KMS-11 (cell line): ENCODE measurements at regions not wholly inside any gene's neighbourhood (a gene's known extent, or its start where the extent isn't known, plus 50 kb on each side); places are given as distances from the start of the nearest gene placed in this dataset.
"Not testable (repeated sequence)": the region's sequence is repeated elsewhere in the genome, so short reads cannot be mapped to it uniquely, and the experiment has no call there.

ENCODE experiments used
- H2AFZ ChIP-seq: fragments of 200-600 bp; sonication (generic); 2 replicates; pipeline ENCODE4 v1.6.1; 2016; ENCODE audit warnings: antibody characterized with exemption, mixed run types, low read depth
- H3K27ac ChIP-seq: fragments of 200-600 bp; sonication (generic); 2 replicates; pipeline ENCODE4 v1.6.1; 2016; ENCODE audit warnings: mild to moderate bottlenecking, mixed run types
- H3K27me3 ChIP-seq: fragments of 200-600 bp; sonication (generic); 2 replicates; pipeline ENCODE4 v1.6.1; 2017; ENCODE audit warnings: mild to moderate bottlenecking, low read depth, mixed run types, moderate library complexity; ENCODE audit not compliant: insufficient read depth
- H3K36me3 ChIP-seq: fragments of 200-600 bp; sonication (generic); 2 replicates; pipeline ENCODE4 v1.6.1; 2017; ENCODE audit warnings: mild to moderate bottlenecking, mixed run types; ENCODE audit not compliant: insufficient read depth
- H3K4me1 ChIP-seq: fragments of 200-600 bp; sonication (generic); 2 replicates; pipeline ENCODE4 v1.6.1; 2016; ENCODE audit warnings: mild to moderate bottlenecking, low read depth, mixed run types; ENCODE audit not compliant: poor library complexity, severe bottlenecking
- H3K4me2 ChIP-seq: fragments of 200-600 bp; sonication (generic); 2 replicates; pipeline ENCODE4 v1.7.0; 2016; ENCODE audit warnings: mild to moderate bottlenecking, mixed run types
- H3K4me3 ChIP-seq: fragments of 200-600 bp; sonication (generic); IDR thresholded peaks from 2 replicates; pipeline ENCODE4 v1.6.1; 2017; ENCODE audit warnings: low read depth, low read length, mixed read lengths; ENCODE audit not compliant: insufficient read depth
- H3K79me2 ChIP-seq: fragments of 200-600 bp; sonication (generic); 2 replicates; pipeline ENCODE4 v1.6.1; 2016; ENCODE audit warnings: low read depth, mixed run types; ENCODE audit not compliant: insufficient read depth
- H3K9ac ChIP-seq: fragments of 200-600 bp; sonication (generic); 2 replicates; pipeline ENCODE4 v1.6.1; 2016; ENCODE audit warnings: mild to moderate bottlenecking, mixed run types
- H4K20me1 ChIP-seq: fragments of 200-600 bp; sonication (generic); 2 replicates; pipeline ENCODE4 v1.6.1; 2016; ENCODE audit warnings: mild to moderate bottlenecking, mixed run types; ENCODE audit not compliant: insufficient read depth
- TF ChIP-seq, protein P1 (sequence below): fragments of 200-600 bp; sonication (generic); conservative IDR thresholded peaks from 2 replicates; pipeline ENCODE4 v1.6.1; 2017; ENCODE audit warnings: low read depth, mild to moderate bottlenecking, antibody characterized with exemption, low read length, moderate library complexity, mixed read lengths

DNA sequence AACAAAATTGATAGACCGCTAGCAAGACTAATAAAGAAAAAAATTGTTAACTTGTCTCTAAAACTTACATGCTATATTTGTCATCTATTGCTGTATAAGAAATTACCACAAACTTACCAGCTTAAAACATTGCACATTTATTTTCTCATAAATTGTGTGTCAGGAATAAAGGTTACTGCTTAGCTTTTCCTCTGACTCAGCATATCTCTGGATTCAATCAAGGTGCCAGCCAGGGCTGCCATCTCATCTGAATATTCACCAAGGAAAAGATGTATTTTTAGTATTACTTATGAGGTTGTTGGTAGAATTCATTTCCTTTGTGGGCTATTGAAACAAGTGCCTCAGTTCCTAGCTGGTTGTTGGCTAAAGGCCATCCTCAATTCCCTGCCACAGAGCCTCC lies 912.6 kb upstream of the NEGR1 start:
- Histone ChIP-seq H3K79me2 (no peaks in the 10 kb centered on the region), H3K9ac (no peak overlapping the region), H2AFZ (no peak overlapping the region), H3K36me3 (no peaks in the 10 kb centered on the region), H3K4me2 (no peak overlapping the region), H3K4me1 (no peaks in the 10 kb centered on the region), H3K4me3 (no peak overlapping the region), H4K20me1 (no peaks in the 10 kb centered on the region), H3K27ac (no peak overlapping the region), H3K27me3 (no peaks in the 10 kb centered on the region)
- TF ChIP-seq, protein P1, sequence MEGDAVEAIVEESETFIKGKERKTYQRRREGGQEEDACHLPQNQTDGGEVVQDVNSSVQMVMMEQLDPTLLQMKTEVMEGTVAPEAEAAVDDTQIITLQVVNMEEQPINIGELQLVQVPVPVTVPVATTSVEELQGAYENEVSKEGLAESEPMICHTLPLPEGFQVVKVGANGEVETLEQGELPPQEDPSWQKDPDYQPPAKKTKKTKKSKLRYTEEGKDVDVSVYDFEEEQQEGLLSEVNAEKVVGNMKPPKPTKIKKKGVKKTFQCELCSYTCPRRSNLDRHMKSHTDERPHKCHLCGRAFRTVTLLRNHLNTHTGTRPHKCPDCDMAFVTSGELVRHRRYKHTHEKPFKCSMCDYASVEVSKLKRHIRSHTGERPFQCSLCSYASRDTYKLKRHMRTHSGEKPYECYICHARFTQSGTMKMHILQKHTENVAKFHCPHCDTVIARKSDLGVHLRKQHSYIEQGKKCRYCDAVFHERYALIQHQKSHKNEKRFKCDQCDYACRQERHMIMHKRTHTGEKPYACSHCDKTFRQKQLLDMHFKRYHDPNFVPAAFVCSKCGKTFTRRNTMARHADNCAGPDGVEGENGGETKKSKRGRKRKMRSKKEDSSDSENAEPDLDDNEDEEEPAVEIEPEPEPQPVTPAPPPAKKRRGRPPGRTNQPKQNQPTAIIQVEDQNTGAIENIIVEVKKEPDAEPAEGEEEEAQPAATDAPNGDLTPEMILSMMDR = no peak

DNA sequence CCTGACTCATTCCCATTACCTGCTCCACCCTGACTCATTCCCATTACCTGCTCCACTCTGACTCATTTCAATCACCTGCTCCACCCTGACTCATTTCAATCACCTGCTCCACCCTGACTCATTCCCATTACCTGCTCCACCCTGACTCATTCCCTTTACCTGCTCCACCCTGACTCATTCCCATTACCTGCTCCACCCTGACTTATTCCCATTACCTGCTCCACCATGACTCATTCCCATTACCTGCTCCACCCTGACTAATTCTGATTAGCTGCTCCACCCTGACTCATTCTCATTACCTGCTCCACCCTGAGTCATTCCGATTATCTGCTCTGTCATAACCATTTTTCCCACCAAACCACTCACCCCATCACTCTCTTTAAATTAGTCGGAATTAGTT lies 901.2 kb upstream of the NEGR1 start:
- H2AFZ ChIP-seq, H3K27ac ChIP-seq, H3K4me2 ChIP-seq, H4K20me1 ChIP-seq, H3K79me2 ChIP-seq, H3K4me3 ChIP-seq, H3K36me3 ChIP-seq, H3K27me3 ChIP-seq, H3K9ac ChIP-seq, H3K4me1 ChIP-seq: not testable (repeated sequence)

DNA sequence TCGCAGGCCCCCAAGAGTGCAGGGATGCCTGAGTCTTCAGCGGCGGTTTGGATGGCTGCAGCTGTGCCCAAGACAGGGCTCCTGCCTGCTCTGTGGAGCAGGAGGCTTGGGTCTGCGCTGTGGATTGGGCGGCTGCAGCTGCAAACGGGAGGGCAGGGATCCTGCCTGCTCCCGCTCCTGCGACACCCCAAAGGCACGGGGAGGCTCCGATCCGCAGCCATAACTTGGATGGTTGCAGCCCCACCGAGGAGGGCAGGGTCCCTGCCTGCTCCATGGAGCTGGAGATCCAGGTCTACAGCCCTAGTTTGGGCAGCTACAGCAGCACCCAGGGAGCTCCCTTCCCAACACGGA lies 898.8 kb upstream of the NEGR1 start:
- Histone ChIP-seq H3K4me3 (no peak overlapping the region), H3K36me3 (no peaks in the 10 kb centered on the region), H2AFZ (no peak overlapping the region), H3K27ac (no peak overlapping the region), H3K4me2 (no peak overlapping the region), H3K4me1 (no peaks in the 10 kb centered on the region), H4K20me1 (no peaks in the 10 kb centered on the region), H3K79me2 (no peaks in the 10 kb centered on the region), H3K27me3 (no peaks in the 10 kb centered on the region), H3K9ac (no peak overlapping the region)
- TF ChIP-seq, protein P1 = no peak

DNA sequence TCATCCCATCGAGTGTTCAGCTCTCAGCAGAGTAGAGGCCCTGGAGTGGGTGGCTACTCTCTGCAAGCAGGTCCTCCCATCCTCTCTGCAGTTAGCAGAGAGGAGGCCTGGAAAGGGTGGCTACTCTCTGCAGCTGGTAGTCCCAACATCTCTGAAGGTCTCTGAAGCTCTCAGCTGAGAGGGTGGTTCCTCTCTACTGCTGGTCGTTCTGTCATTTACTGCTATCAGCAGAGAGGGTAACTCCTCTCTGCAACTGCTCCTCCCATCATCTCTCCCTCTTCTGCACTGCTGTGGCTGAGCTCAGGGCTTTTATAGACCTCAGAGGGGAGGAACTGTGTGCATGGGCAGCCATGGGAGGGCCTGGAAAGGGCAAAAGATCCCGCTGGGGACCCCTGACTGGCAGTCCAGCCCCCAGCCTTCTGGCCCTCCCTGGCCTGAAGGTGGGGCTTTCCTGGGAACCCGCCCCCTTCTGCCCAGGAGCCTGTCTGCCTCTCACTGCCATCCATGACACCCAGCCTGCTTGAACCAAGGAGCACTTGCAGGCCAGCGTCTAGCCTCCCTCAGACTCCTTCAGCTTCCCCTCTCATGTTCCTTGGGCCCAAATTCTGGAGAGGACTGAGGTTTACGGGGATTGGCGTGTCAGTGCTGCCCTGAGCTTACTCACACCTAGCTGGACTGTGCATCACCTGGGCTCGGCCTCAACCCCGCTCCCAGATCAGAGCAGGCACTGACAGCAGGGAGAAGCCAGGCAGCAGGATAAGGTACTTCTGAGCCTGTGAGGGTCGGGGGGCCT lies 898.3 kb upstream of the NEGR1 start:
- H3K36me3 ChIP-seq = no peaks in the 10 kb centered on the region
- no peaks in the 10 kb centered on the region for H3K79me2 ChIP-seq
- no peak overlapping the region for H3K9ac ChIP-seq
- H4K20me1 ChIP-seq = no peaks in the 10 kb centered on the region
- H3K4me3 ChIP-seq = no peak overlapping the region
- H3K27me3 ChIP-seq = no peaks in the 10 kb centered on the region
- H3K4me1 ChIP-seq = no peaks in the 10 kb centered on the region
- TF ChIP-seq, protein P1 = no peak
- no peak overlapping the region for H3K27ac ChIP-seq
- H3K4me2 ChIP-seq = no peak overlapping the region
- H2AFZ ChIP-seq = no peak overlapping the region

DNA sequence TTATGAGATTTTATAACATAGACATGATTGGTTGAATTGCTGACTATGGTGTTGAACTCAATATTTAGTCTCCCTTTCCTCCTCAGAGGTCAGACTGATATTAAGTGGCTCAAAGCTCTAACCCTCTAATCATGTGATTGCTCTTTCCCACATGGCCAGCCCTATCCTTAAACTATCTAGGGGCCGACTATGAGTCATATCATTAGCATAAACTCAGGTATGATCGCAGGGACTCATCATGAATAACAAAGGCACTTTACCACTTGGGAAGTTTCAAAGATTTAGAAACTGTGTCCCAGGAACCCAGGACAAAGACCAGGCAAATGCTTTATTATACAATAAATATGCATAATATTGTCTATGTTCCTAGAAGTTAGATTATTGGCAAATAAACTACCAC lies 894.6 kb upstream of the NEGR1 start:
- TF ChIP-seq, protein P1 = no peak

More for the DNA sequence above, 894.6 kb upstream of the NEGR1 start:
- Histone ChIP-seq H3K79me2 (no peaks in the 10 kb centered on the region), H2AFZ (no peak overlapping the region), H3K36me3 (no peaks in the 10 kb centered on the region), H3K4me1 (no peaks in the 10 kb centered on the region), H3K4me2 (no peak overlapping the region), H4K20me1 (no peaks in the 10 kb centered on the region), H3K27me3 (no peaks in the 10 kb centered on the region), H3K9ac (no peak overlapping the region), H3K4me3 (no peak overlapping the region), H3K27ac (no peak overlapping the region)
